ENCODE measurements at regions not wholly inside any gene's neighbourhood (a gene's known extent, or its start where the extent isn't known, plus 50 kb on each side); places are given as distances from the start of the nearest gene placed in this dataset.

DNA sequence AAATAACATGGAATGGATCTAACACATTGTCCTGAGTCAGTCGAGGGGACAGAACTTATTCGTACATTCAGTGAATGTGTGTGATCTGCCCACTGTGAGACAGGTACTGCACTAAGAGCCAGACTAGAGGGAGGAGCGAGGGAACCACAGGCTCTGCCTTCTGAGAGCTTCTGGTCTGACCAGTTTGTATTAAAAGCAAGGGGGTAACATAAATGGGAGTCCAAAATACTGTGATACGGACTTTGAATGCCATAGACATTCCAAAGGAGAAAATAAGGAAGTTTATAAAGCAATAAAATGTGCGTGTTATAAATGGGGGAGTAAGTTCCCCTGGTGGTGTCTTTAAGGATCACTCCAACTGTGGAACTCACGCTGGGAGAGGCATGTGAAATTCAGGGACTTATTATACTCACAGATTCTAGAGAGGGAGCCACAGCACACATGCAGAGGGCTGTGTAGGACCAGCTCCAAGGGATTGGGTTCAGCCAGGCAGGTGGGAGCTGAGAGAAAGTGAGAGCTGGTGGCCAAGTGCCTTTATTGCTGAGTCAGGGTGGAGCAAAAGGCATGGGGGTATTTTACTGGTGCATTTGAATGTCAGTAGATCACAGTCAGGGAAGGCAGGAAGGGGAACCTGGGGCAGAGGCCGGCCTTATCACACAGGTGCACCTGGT is 186.5 kb upstream of the WWC1 start:
- Histone ChIP-seq H2AFZ (ENCODE audit: low read depth, low read length, severe bottlenecking) (no peak overlapping the region), H3K27me3 (ENCODE audit: low read length) (no peaks in the 10 kb centered on the region), H3K9me3 (ENCODE audit: insufficient read depth, low read length) (no peaks in the 10 kb centered on the region), H3F3A (ENCODE audit: insufficient read depth) (no peaks in the 10 kb centered on the region), H3K4me2 (ENCODE audit: low read depth, low read length, poor library complexity, severe bottlenecking) (no peak overlapping the region), H3K36me3 (ENCODE audit: low read length) (no peaks in the 10 kb centered on the region), H3K79me2 (ENCODE audit: insufficient read depth, low read length) (no peaks in the 10 kb centered on the region), H3K9ac (ENCODE audit: low read length) (no peak overlapping the region), H4K20me1 (ENCODE audit: low read depth, low read length) (no peaks in the 10 kb centered on the region), H3K4me3 (ENCODE audit: insufficient read depth, low read length, poor library complexity, severe bottlenecking) (no peak overlapping the region), H3K27ac (ENCODE audit: low read depth, low read length) (no peak overlapping the region), H3K9me2 (replicated peaks; ENCODE audit: insufficient read depth, low read length) (no peaks in the 10 kb centered on the region)
- TF ChIP-seq EZH2phosphoT487 (conservative IDR thresholded peaks at IDR 0.05; ENCODE audit: low read length) (no peak), CTCF (IDR thresholded peaks at IDR 0.05; ENCODE audit: insufficient read depth, low read length, poor library complexity, severe bottlenecking) (no peak)

GRCh38 chr5:168106008-168106761 is 185.3 kb upstream of the WWC1 start:
- TF ChIP-seq EZH2phosphoT487 (conservative IDR thresholded peaks at IDR 0.05; ENCODE audit: low read length) (no peak), CTCF (IDR thresholded peaks at IDR 0.05; ENCODE audit: insufficient read depth, low read length, poor library complexity, severe bottlenecking) (no peak)
- Histone ChIP-seq H2AFZ (ENCODE audit: low read depth, low read length, severe bottlenecking) (no peak overlapping the region), H3K4me2 (ENCODE audit: low read depth, low read length, poor library complexity, severe bottlenecking) (no peak overlapping the region), H3K27ac (ENCODE audit: low read depth, low read length) (no peak overlapping the region), H3K9me3 (ENCODE audit: insufficient read depth, low read length) (no peaks in the 10 kb centered on the region), H3K27me3 (ENCODE audit: low read length) (no peaks in the 10 kb centered on the region), H3K4me3 (ENCODE audit: insufficient read depth, low read length, poor library complexity, severe bottlenecking) (no peak overlapping the region), H3K79me2 (ENCODE audit: insufficient read depth, low read length) (no peaks in the 10 kb centered on the region), H3K9ac (ENCODE audit: low read length) (no peak overlapping the region), H3K9me2 (replicated peaks; ENCODE audit: insufficient read depth, low read length) (no peaks in the 10 kb centered on the region), H3K36me3 (ENCODE audit: low read length) (no peaks in the 10 kb centered on the region), H3F3A (ENCODE audit: insufficient read depth) (no peaks in the 10 kb centered on the region), H4K20me1 (ENCODE audit: low read depth, low read length) (no peaks in the 10 kb centered on the region)

- Histone ChIP-seq H3K4me2 (ENCODE audit: low read depth, low read length, poor library complexity, severe bottlenecking) (no peak overlapping the region), H3K9me3 (ENCODE audit: insufficient read depth, low read length) (no peaks in the 10 kb centered on the region), H3K27me3 (ENCODE audit: low read length) (no peaks in the 10 kb centered on the region), H3K27ac (ENCODE audit: low read depth, low read length) (no peak overlapping the region), H2AFZ (ENCODE audit: low read depth, low read length, severe bottlenecking) (no peak overlapping the region), H3K9me2 (replicated peaks; ENCODE audit: insufficient read depth, low read length) (no peaks in the 10 kb centered on the region), H3K4me3 (ENCODE audit: insufficient read depth, low read length, poor library complexity, severe bottlenecking) (no peak overlapping the region), H3F3A (ENCODE audit: insufficient read depth) (no peaks in the 10 kb centered on the region), H3K36me3 (ENCODE audit: low read length) (no peaks in the 10 kb centered on the region), H3K79me2 (ENCODE audit: insufficient read depth, low read length) (no peaks in the 10 kb centered on the region), H4K20me1 (ENCODE audit: low read depth, low read length) (no peaks in the 10 kb centered on the region), H3K9ac (ENCODE audit: low read length) (no peak overlapping the region)
- TF ChIP-seq EZH2phosphoT487 (conservative IDR thresholded peaks at IDR 0.05; ENCODE audit: low read length) (no peak), CTCF (IDR thresholded peaks at IDR 0.05; ENCODE audit: insufficient read depth, low read length, poor library complexity, severe bottlenecking) (no peak)
Observed at GRCh38 chr5:168109441-168109840, 182.0 kb upstream of the WWC1 start.

All from SU-DHL-6 (cell line).